AML-193 (cell line): ENCODE measurements at regions not wholly inside any gene's neighbourhood (a gene's known extent, or its start where the extent isn't known, plus 50 kb on each side); places are given as distances from the start of the nearest gene placed in this dataset.

ENCODE experiments used
- DNase-seq, 2 experiments: peaks; one replicate each; lab custom pipeline; 2025; lab: John Stamatoyannopoulos, UW

- no peak for DNase-seq
These were observed 381.2 kb upstream of the IGFBP7 start for GRCh38 chr4:57491388-57491787.

- DNase-seq: no peak
These were observed 380.5 kb upstream of the IGFBP7 start for GRCh38 chr4:57490520-57491255.

DNA sequence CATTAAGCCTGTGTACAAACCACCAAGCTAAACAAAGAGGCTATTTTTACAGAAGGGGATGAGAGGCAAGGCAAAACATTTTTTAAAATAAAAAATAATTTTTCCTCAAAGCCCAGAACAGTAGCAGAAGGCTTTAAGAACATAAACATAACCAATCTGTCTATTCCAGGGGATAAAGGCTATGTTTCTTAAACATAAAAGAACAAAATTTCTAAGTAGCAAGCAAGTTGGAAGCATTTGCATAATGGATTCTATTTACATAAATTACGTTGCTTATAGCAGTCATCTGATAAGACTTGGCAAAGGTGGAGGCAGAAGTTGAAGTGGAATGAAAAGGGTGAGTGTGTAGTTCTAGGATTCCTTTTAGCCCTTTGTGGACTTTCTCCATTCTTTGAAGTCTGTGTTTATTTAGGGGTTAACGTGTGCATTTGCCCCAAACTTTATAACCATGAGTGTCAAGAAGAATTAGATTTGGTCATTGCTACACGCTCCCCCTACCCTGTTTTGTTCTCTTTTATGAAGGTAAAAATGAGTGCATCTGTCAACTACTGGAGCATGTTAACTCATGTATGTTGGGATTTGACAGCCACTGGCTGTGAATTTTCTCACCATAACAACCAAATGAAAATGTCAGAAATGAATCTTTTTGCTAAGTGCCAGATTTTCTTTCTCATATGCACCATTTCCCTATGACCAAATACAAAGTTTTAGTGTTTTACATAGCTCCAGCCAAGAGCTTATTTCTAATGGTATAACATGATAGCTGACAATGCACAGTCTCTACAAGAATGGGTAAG is 378.4 kb upstream of the IGFBP7 start:
- DNase-seq: no peak

DNA sequence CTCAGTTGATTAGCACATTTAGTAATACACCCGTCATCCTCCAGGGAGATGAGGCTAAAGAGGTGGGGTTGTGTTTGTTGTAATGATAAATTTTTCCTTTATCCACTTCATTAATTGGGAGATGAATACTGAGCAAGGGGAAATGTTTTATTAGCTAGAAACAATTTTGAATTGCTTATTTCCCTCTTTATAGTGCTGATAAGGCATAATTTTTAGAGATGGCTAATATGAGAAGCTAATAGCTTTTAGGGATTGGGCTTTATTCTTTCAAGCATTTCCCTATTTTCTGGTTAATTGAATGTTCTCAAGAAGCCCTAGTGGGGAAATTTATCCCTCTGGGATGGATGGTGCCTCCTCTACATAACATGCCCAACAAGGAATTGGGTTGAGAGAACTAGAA is 365.2 kb upstream of the IGFBP7 start:
- no peak for DNase-seq

GRCh38 chr4:57465321-57466056 is 355.3 kb upstream of the IGFBP7 start:
- DNase-seq: no peak

DNA sequence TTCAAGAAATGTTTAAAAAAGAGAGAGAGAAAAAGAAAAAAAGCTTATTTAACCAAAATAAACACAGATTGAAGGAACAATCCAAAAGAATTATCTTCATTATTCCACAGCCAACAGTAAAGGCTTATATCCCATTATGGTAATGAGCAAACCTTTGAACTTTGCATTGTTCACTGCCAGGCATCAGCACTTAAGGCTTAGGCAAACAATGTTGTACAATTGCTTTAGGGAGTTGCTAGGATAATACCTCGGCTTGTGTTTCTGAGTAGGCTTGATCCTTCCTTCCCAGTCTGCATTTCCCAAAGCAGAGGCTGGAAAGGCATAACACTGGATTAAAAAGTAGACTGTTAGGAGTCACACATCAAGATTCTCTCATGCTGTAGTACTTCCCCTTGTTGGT is 352.7 kb upstream of the IGFBP7 start:
- DNase-seq: no peak

- no peak for DNase-seq
These were observed 350.8 kb upstream of the IGFBP7 start for GRCh38 chr4:57460967-57461366.

GRCh38 chr4:57448901-57449300 is 338.7 kb upstream of the IGFBP7 start:
- no peak for DNase-seq

- no peak for DNase-seq
These were observed 338.3 kb upstream of the IGFBP7 start for GRCh38 chr4:57448452-57448851.

DNA sequence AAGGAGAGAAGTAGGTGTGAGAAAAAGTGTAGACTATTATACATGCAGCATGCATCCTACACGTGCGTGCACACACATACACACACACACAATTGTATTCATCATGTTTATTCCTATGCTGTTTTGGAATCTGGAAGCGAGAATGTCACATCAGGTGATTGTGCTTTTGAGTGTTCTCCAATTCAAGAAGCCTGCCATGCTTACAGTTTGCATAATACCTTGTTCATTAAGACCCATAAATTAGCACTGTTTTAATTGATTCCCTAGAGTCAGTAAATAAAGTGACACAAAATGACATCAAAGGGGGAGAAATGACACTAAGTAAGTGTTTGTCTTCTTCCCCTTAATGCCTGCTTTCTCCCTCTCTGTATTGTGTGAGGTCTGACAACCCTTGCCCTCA is 336.1 kb upstream of the IGFBP7 start:
- no peak for DNase-seq

GRCh38 chr4:57445686-57446085 is 335.5 kb upstream of the IGFBP7 start:
- DNase-seq: no peak

DNA sequence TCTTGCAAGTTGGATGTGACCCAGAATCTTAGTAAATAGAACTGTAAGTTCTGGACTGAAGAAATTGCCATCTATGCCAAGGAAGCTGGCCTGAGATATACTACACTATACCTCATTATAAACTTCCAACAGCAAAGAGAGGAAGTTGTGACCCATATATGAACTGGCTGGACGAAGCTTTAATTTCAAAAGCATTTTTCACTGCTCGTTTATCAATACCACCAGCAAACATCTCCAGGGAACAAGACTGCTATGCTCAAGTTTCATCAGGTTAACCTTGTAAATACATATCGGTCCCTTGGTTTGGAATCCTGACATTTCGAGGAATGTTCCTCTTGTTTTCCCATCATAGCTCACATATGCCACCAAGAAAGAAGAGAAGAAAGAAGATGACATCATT is 334.5 kb upstream of the IGFBP7 start:
- DNase-seq: no peak

- no peak for DNase-seq
These were observed 333.6 kb upstream of the IGFBP7 start for GRCh38 chr4:57443787-57444186.

DNA sequence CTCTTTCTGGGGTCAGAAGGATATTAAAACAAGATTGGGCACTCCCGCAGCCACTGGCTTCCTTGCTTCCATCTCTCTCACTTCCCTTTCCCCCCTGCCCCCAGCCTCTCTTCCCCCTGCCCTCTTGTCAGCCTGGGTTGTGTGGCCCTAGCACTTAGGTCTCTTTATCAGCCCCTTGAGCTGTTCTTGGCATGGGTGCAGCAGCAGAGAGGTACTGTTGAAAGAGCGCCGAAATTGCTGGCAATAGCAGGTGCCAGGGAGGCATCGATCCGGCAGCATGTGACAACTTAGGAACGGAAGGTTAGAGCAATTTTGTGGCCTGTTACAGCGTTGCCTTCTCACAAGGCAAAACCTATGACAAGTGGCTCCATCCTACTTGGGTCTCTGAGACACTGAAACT is 333.1 kb upstream of the IGFBP7 start:
- no peak for DNase-seq

- DNase-seq: peak; percentile 2 to 9
These were observed 332.7 kb upstream of the IGFBP7 start for GRCh38 chr4:57442831-57443291.

DNA sequence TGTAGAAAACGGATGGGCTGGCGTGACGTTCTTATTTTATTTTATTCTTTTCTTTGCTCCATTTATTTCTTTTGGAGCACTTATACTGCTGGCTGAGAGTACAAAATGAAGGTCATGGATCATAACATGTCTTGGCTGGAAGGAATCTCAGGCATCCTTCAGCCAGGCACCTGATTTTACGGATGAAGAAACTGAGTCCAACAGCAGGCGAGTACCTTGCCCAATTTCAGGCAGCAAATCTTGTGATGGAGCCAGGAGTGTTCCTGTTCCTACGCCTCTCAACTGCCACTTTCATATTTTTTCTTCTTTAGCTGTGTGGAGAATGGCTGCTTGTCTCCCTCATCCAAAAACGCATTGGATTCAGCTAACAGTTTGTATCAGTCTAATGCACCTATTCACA is 332.1 kb upstream of the IGFBP7 start:
- no peak for DNase-seq

- DNase-seq: no peak
These were observed 327.5 kb upstream of the IGFBP7 start for GRCh38 chr4:57437649-57438048.

DNA sequence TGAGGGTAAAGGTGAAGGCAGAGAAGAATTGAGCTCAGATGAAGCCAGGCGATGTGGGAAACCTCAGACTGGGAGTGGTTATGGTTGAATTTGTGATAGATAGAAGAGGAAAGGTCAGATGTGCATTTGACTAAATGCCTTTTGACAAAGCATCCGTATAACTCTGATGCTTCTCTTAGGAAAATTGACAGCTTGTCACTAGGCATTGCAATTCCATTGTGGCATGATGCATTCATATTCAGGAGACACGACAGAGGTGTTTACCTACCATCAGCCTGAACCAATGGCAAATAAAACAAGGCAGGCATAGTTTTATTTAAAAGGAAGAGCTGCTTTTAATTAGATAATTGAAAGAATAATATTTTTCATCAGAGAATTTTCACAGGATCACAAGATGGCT is 325.1 kb upstream of the IGFBP7 start:
- DNase-seq: no peak

- no peak for DNase-seq
These were observed 320.5 kb upstream of the IGFBP7 start for GRCh38 chr4:57430726-57431125.

- DNase-seq: peak; percentile 39 to 50
These were observed 316.7 kb upstream of the IGFBP7 start for GRCh38 chr4:57426779-57427395.

DNA sequence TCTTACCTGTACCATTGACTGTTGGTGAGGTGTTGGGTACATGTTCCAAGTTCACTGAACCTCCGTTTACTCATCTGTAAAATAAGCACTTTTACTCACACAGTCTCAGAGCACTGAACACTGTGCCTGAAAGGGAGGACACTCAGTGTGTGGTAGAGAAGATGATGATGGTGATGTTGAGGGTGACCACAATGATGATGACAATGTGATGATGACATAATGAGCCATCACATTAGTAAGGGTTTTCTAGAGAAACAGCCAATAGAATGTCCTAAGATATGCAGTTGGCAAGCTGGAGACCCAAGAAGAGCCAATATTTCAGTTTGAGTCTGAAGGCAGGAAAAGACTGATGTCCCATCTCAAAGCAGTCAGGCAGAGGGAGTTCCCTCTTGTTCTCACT is 315.4 kb upstream of the IGFBP7 start:
- no peak for DNase-seq

DNA sequence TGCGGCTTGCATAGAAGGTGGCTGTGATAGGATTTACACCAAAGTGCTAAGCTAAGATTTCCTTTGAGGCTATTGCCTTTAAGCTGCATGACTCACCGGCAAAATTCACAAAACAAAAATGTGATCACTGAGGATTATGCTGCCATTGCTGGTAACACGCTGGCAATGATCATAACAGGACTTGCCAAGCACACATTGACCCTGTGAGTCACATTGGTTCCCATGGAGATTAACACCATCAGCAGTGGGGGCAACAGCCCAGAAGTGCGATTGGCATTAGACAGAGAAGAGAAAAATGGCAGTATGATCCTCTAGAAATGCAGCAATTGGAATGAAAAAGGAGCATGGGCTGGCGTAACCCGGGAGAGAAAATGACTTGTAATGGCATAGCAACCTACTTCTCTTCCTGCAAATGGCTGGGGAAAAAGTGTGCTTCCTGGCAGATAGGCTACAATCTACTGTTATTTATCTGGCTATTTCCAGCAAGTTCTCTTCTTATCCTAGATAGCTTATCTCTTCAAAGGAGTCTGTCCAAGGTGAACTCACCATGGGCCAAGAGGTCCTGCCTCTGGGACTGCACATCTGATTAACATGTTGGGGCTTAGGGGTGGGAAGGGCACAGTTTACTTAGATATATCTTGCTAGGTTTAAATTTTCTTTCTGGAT is 314.2 kb upstream of the IGFBP7 start:
- no peak for DNase-seq
